Esophagus muscularis mucosa (tissue), 3 donors: ENCODE measurements at regions not wholly inside any gene's neighbourhood (a gene's known extent, or its start where the extent isn't known, plus 50 kb on each side); places are given as distances from the start of the nearest gene placed in this dataset.

ENCODE experiments used
- CTCF ChIP-seq, 3 experiments: fragments of 200-600 bp in 2 of 3; fragments of 450-650 bp in 1 of 3; sonication (generic) in 2 of 3; IDR thresholded peaks; one replicate each; pipeline ENCODE4 v1.5.1; 2017 to 2019; ENCODE audit warnings: antibody characterized with exemption in 3 of 3, mild to moderate bottlenecking in 2 of 3, moderate library complexity in 1 of 3
- POLR2AphosphoS5 ChIP-seq, 2 donors: sonication (generic); formaldehyde crosslinking; IDR thresholded peaks; one replicate each; pipeline ENCODE4 v1.6.1; 2017; ENCODE audit warnings: antibody characterized with exemption in 2 of 2

GRCh38 chrY:18958846-18959245, 185.3 kb upstream of the HSFY2 start:
- no peak for TF ChIP-seq CTCF (IDR thresholded peaks at IDR 0.05)
- no peak for TF ChIP-seq POLR2AphosphoS5 (IDR thresholded peaks at IDR 0.05)
